SIG-M5 treated with dmso at 0.1 percent for 504 hours (cell line): ENCODE measurements at regions not wholly inside any gene's neighbourhood (a gene's known extent, or its start where the extent isn't known, plus 50 kb on each side); places are given as distances from the start of the nearest gene placed in this dataset.
"Not testable (repeated sequence)": the region's sequence is repeated elsewhere in the genome, so short reads cannot be mapped to it uniquely, and the experiment has no call there.

Experiments
- DNase-seq: peaks from one replicate; lab custom pipeline; 2025; ENCODE audit not compliant: unreplicated experiment; lab: John Stamatoyannopoulos, UW

GRCh38 chr6:23620911-23621401 is 505.1 kb upstream of the NRSN1 start:
- DNase-seq, result no peak

GRCh38 chr6:23630726-23631635 is 495.0 kb upstream of the NRSN1 start:
- DNase-seq, result no peak

- no peak for DNase-seq
Measured at GRCh38 chr6:23633996-23634395, 492.0 kb upstream of the NRSN1 start.

- DNase-seq, result no peak
Measured at GRCh38 chr6:23635150-23635549, 490.9 kb upstream of the NRSN1 start.

GRCh38 chr6:23637296-23637695 is 488.7 kb upstream of the NRSN1 start:
- no peak for DNase-seq

GRCh38 chr6:23642849-23643248 is 483.2 kb upstream of the NRSN1 start:
- no peak for DNase-seq

- no peak for DNase-seq
Measured at GRCh38 chr6:23647045-23647444, 479.0 kb upstream of the NRSN1 start.

GRCh38 chr6:23650676-23651075 is 475.3 kb upstream of the NRSN1 start:
- no peak for DNase-seq

- DNase-seq, result no peak
Measured at GRCh38 chr6:23654745-23655144, 471.3 kb upstream of the NRSN1 start.

- no peak for DNase-seq
Measured at GRCh38 chr6:23655525-23655924, 470.5 kb upstream of the NRSN1 start.

GRCh38 chr6:23656255-23657194 is 469.5 kb upstream of the NRSN1 start:
- DNase-seq, result no peak

GRCh38 chr6:23659125-23659524 is 466.9 kb upstream of the NRSN1 start:
- DNase-seq, result no peak

GRCh38 chr6:23661549-23661948 is 464.5 kb upstream of the NRSN1 start:
- no peak for DNase-seq

GRCh38 chr6:23663096-23663495 is 462.9 kb upstream of the NRSN1 start:
- no peak for DNase-seq

GRCh38 chr6:23663652-23664051 is 462.4 kb upstream of the NRSN1 start:
- no peak for DNase-seq

GRCh38 chr6:23665911-23666310 is 460.1 kb upstream of the NRSN1 start:
- not testable (repeated sequence) for DNase-seq

- DNase-seq, result no peak
Measured at GRCh38 chr6:23672737-23673136, 453.3 kb upstream of the NRSN1 start.

- no peak for DNase-seq
Measured at GRCh38 chr6:23678626-23679025, 447.4 kb upstream of the NRSN1 start.

- no peak for DNase-seq
Measured at GRCh38 chr6:23681743-23682142, 444.3 kb upstream of the NRSN1 start.

- DNase-seq, result no peak
Measured at GRCh38 chr6:23688650-23689049, 437.4 kb upstream of the NRSN1 start.

- DNase-seq, result no peak
Measured at GRCh38 chr6:23690453-23691049, 435.5 kb upstream of the NRSN1 start.
